HFFc6 (cell line): ENCODE measurements at regions not wholly inside any gene's neighbourhood (a gene's known extent, or its start where the extent isn't known, plus 50 kb on each side); places are given as distances from the start of the nearest gene placed in this dataset.

Experiments used
- DNase-seq: peaks from one replicate; pipeline ENCODE4 v3.0.0-alpha.2; 2018
- H3K27ac Mint-ChIP-seq: 2 replicates; pipeline ENCODE4 v1.8.0; 2020; ENCODE audit warnings: mild to moderate bottlenecking, mixed read lengths
- H3K27me3 Mint-ChIP-seq: 2 replicates; pipeline ENCODE4 v1.8.0; 2021; ENCODE audit warnings: mild to moderate bottlenecking, moderate library complexity, mixed read lengths; ENCODE audit not compliant: insufficient read depth
- H3K36me3 Mint-ChIP-seq: 2 replicates; pipeline ENCODE4 v1.8.0; 2021; ENCODE audit warnings: low read depth, mixed read lengths
- H3K4me1 Mint-ChIP-seq: 2 replicates; pipeline ENCODE4 v1.8.0; 2020; ENCODE audit warnings: low read depth, mixed read lengths
- H3K4me3 Mint-ChIP-seq: 2 replicates; pipeline ENCODE4 v1.8.0; 2020; ENCODE audit warnings: mild to moderate bottlenecking, moderate library complexity, mixed read lengths
- H3K9me3 Mint-ChIP-seq: 2 replicates; pipeline ENCODE4 v1.8.0; 2020; ENCODE audit warnings: mild to moderate bottlenecking, mixed read lengths
- TF ChIP-seq, protein P1 (sequence below): fragments of 200-600 bp; sonication (generic); IDR thresholded peaks from 2 replicates; pipeline ENCODE4 v1.5.0; 2021; ENCODE audit warnings: antibody characterized with exemption, mild to moderate bottlenecking

DNA sequence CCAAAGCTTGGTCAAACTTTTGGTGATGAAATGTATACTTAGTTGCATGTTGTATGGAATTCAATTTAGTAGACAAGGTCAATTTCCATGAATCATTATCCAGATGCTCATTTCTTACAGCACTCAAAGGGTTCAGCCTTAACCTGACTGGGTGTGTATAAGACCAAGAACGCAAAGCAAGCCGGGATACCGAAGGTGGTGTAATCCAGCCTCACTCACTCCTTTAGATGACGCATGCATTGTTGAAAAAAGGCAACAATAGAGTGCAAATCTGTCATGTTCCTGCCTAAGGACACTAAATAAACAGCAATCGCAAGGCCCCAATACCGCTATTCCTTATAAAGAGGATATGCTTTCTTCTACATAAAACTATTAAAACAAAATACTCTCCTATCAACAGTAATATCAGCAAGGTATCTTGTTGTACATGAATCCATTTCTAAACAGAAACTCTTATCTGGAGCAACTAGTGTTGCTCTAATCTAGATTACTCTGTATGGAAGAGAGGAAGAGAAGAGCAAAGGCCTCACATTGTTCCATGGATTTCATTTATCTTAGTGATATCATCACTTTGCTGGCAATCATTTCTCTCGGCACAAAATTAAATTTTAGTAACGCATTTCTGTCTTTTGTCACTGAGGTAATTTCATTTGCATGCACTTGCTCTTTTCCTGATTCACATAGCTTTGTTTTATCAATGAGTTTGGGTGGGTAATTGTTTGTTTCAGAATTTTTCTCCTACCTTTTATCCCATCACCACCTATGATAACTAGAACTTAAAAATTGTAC lies 96.2 kb downstream of the PLK2 start:
- H3K27ac Mint-ChIP-seq, result no peak overlapping the region
- peaks cover 15% of the 10 kb centered on the region for H3K4me1 Mint-ChIP-seq

DNA sequence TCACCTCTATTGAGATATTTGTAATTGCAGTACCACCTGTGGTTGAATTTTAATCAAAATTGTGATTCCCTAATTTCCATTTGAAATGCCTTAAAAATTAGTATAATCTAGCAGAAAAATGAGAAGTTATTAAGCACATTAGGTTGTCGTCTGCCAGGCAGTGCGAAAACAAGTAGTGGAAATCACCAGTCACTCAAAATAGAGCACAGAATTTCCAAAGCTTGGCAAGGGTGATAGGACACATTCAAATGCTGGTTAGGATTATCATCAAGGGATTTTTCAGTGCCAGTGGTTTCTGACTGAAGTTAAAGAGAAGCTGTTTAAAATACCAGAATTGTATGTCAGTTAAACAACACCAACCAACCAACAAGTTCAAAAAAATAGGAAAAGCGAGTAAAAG lies 97.8 kb downstream of the PLK2 start:
- TF ChIP-seq, protein P1, sequence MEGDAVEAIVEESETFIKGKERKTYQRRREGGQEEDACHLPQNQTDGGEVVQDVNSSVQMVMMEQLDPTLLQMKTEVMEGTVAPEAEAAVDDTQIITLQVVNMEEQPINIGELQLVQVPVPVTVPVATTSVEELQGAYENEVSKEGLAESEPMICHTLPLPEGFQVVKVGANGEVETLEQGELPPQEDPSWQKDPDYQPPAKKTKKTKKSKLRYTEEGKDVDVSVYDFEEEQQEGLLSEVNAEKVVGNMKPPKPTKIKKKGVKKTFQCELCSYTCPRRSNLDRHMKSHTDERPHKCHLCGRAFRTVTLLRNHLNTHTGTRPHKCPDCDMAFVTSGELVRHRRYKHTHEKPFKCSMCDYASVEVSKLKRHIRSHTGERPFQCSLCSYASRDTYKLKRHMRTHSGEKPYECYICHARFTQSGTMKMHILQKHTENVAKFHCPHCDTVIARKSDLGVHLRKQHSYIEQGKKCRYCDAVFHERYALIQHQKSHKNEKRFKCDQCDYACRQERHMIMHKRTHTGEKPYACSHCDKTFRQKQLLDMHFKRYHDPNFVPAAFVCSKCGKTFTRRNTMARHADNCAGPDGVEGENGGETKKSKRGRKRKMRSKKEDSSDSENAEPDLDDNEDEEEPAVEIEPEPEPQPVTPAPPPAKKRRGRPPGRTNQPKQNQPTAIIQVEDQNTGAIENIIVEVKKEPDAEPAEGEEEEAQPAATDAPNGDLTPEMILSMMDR, result no peak
- H3K27ac Mint-ChIP-seq, result no peak overlapping the region
- H3K27me3 Mint-ChIP-seq, result peaks cover 3% of the 10 kb centered on the region
- peaks cover 16% of the 10 kb centered on the region for H3K4me1 Mint-ChIP-seq
- no peaks in the 10 kb centered on the region for H3K9me3 Mint-ChIP-seq
- H3K4me3 Mint-ChIP-seq, result no peak overlapping the region
- H3K36me3 Mint-ChIP-seq, result no peaks in the 10 kb centered on the region
- no peak for DNase-seq

More for the DNA sequence above, 96.2 kb downstream of the PLK2 start:
- H3K36me3 Mint-ChIP-seq, result no peaks in the 10 kb centered on the region
- TF ChIP-seq, protein P1, result no peak
- peaks cover 3% of the 10 kb centered on the region for H3K27me3 Mint-ChIP-seq
- H3K4me3 Mint-ChIP-seq, result no peak overlapping the region
- DNase-seq, result no peak
- H3K9me3 Mint-ChIP-seq, result no peaks in the 10 kb centered on the region

DNA sequence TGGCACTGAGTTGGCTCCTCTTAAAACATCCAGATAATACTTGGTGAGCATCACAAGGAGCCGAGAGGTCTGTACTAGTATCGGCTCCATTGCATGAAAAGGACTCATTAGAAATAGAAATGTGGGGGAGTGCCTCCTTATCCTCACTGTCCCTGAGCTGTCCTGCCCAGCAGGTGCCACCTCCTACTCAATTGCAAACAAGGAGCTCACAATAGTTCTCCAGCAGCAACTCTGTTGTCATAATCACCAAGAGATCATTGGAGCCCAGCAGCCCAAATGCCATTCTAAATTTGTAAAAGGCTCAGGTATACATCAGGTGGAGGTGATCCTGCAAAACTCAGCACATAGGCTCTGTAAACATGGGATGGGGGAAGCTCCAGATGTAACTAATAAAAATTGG lies 99.1 kb downstream of the PLK2 start:
- H3K27ac Mint-ChIP-seq, result no peak overlapping the region
- H3K4me1 Mint-ChIP-seq, result peaks cover 8% of the 10 kb centered on the region
- no peak overlapping the region for H3K4me3 Mint-ChIP-seq
- TF ChIP-seq, protein P1, result no peak
- H3K9me3 Mint-ChIP-seq, result no peaks in the 10 kb centered on the region
- DNase-seq, result no peak
- no peaks in the 10 kb centered on the region for H3K36me3 Mint-ChIP-seq
- peaks cover 3% of the 10 kb centered on the region for H3K27me3 Mint-ChIP-seq

DNA sequence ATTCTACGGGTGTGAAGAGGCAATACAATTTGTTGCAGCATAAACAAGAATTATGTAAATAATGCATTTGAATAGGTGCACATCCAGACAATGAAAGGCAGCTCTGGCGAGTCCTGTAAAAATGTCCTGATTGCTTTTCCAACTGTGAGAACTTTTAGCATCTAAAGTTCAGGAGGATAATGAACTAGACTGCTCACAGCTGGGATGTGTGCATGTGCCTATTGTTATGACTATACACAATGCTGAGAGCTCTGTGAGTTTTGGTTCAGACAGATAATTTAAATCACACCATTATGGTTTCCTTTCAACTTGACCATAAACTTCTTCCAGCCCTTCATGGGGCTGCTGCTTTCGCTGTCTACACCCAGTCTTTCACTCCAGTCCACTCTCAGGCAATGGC lies 99.9 kb downstream of the PLK2 start:
- Mint-ChIP-seq H3K27ac (no peak overlapping the region), H3K4me3 (no peak overlapping the region), H3K9me3 (no peaks in the 10 kb centered on the region), H3K27me3 (peaks cover 3% of the 10 kb centered on the region), H3K4me1 (peaks cover 8% of the 10 kb centered on the region), H3K36me3 (no peaks in the 10 kb centered on the region)
- no peak for DNase-seq
- TF ChIP-seq, protein P1, result no peak

DNA sequence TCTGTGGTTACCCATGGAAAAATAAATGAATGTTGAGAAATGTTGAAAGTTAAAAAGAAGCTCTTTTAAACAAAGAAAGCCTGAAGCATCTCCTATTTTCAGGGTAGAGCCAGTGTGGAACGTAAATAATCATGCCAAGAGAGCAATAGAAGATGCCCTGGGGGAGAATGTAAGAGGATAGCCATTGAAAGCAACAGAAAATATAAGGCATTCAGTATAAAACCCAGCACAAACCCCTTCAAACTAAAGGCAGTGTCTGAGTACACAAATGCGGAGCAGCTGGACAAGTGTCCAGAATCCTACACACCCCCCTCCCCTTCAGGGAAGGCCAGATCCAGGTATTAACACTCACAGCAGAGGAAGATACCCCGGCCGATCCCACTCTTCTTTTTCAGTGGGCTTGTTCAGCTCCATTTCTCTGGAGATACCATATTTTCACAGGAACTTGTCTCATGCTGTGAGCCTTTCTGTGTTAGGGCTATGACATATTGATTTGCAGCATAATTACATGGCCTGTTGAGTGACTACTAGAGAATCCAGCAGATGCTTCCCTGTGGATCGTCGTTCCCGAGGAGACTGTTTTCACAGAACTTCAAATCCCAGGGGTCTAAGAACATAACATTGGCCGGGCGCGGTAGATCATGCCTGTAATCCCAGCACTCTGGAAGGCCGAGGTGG lies 101.2 kb downstream of the PLK2 start:
- Mint-ChIP-seq H3K4me1 (peaks cover 16% of the 10 kb centered on the region), H3K9me3 (no peaks in the 10 kb centered on the region), H3K27me3 (peaks cover 3% of the 10 kb centered on the region), H3K36me3 (no peaks in the 10 kb centered on the region), H3K27ac (no peak overlapping the region), H3K4me3 (no peak overlapping the region)
- no peak for DNase-seq
- TF ChIP-seq, protein P1, result no peak
